Fibroblast of skin of left quadriceps (primary cell): ENCODE measurements at regions not wholly inside any gene's neighbourhood (a gene's known extent, or its start where the extent isn't known, plus 50 kb on each side); places are given as distances from the start of the nearest gene placed in this dataset.

Source experiments
- DNase-seq, 2 experiments: peaks; one replicate each; pipeline ENCODE4 v3.0.0-alpha.2; 2013; ENCODE audit warnings: low read depth in 2 of 2

- no peak for DNase-seq
Measured at GRCh38 chr22:47780281-47780875, 1017.9 kb downstream of the TBC1D22A start.

GRCh38 chr22:47779474-47779873 lies 1017.0 kb downstream of the TBC1D22A start:
- DNase-seq, result no peak

- DNase-seq, result no peak
Measured at GRCh38 chr22:47778160-47778658, 1015.8 kb downstream of the TBC1D22A start.

- no peak for DNase-seq
Measured at GRCh38 chr22:47777426-47777825, 1015.0 kb downstream of the TBC1D22A start.

GRCh38 chr22:47776329-47776728 lies 1013.9 kb downstream of the TBC1D22A start:
- no peak for DNase-seq

- no peak for DNase-seq
Measured at GRCh38 chr22:47775686-47776085, 1013.2 kb downstream of the TBC1D22A start.

GRCh38 chr22:47775191-47775590 lies 1012.7 kb downstream of the TBC1D22A start:
- no peak for DNase-seq

- DNase-seq, result no peak
Measured at GRCh38 chr22:47773635-47774034, 1011.2 kb downstream of the TBC1D22A start.

- no peak for DNase-seq
Measured at GRCh38 chr22:47772864-47773263, 1010.4 kb downstream of the TBC1D22A start.

- DNase-seq, result no peak
Measured at GRCh38 chr22:47769652-47770051, 1007.2 kb downstream of the TBC1D22A start.

- no peak for DNase-seq
Measured at GRCh38 chr22:47768027-47768426, 1005.6 kb downstream of the TBC1D22A start.

GRCh38 chr22:47767403-47767802 lies 1005.0 kb downstream of the TBC1D22A start:
- DNase-seq, result no peak

GRCh38 chr22:47765757-47766156 lies 1003.3 kb downstream of the TBC1D22A start:
- DNase-seq, result no peak

GRCh38 chr22:47762141-47762540 lies 999.7 kb downstream of the TBC1D22A start:
- DNase-seq, result no peak

GRCh38 chr22:47759909-47760308 lies 997.5 kb downstream of the TBC1D22A start:
- DNase-seq, result no peak

GRCh38 chr22:47757741-47758140 lies 995.3 kb downstream of the TBC1D22A start:
- DNase-seq, result no peak

- no peak for DNase-seq
Measured at GRCh38 chr22:47750086-47750485, 987.6 kb downstream of the TBC1D22A start.

GRCh38 chr22:47748957-47749356 lies 986.5 kb downstream of the TBC1D22A start:
- no peak for DNase-seq

GRCh38 chr22:47748271-47748670 lies 985.8 kb downstream of the TBC1D22A start:
- DNase-seq, result no peak

GRCh38 chr22:47740109-47740805 lies 977.8 kb downstream of the TBC1D22A start:
- no peak for DNase-seq

- no peak for DNase-seq
Measured at GRCh38 chr22:47739291-47740015, 977.0 kb downstream of the TBC1D22A start.

GRCh38 chr22:47738472-47739013 lies 976.1 kb downstream of the TBC1D22A start:
- DNase-seq, result no peak
